HL-60 (cell line): ENCODE measurements at regions not wholly inside any gene's neighbourhood (a gene's known extent, or its start where the extent isn't known, plus 50 kb on each side); places are given as distances from the start of the nearest gene placed in this dataset.

Source experiments
- GABPA ChIP-seq: IDR thresholded peaks from 2 replicates; pipeline ENCODE4 v1.6.1; 2012; ENCODE audit warnings: low read depth
- POLR2AphosphoS5 ChIP-seq: IDR thresholded peaks from 2 replicates; pipeline ENCODE4 v1.6.1; 2012; ENCODE audit warnings: low read depth
- TF ChIP-seq, protein P1 (sequence below): IDR thresholded peaks from one replicate; pipeline ENCODE4 v1.5.1; 2011; ENCODE audit warnings: low read length, control low read depth, inconsistent platforms; ENCODE audit not compliant: insufficient read depth
- TF ChIP-seq, protein P2 (sequence below): IDR thresholded peaks from 2 replicates; pipeline ENCODE4 v1.6.1; 2012; ENCODE audit warnings: low read depth; ENCODE audit not compliant: insufficient replicate concordance

DNA sequence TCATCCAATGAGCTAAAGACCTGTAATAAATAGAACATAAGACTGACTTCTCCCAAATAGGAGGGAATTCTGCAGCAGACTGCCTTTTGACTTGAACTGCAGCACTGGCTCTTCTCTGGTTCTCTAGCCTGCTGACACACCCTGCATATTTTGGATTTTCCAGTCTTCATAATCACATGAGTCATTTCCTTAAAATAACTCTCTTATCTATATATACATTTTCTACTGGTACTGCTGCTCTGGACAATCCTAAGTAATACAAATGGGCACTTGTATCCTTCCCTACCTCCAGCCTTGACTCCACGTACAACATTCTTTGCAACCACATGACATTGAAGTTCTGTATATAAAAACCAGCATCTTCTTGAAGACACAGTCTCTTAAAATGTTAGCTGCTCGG is 429.4 kb upstream of the TMPRSS15 start:
- TF ChIP-seq, protein P1, sequence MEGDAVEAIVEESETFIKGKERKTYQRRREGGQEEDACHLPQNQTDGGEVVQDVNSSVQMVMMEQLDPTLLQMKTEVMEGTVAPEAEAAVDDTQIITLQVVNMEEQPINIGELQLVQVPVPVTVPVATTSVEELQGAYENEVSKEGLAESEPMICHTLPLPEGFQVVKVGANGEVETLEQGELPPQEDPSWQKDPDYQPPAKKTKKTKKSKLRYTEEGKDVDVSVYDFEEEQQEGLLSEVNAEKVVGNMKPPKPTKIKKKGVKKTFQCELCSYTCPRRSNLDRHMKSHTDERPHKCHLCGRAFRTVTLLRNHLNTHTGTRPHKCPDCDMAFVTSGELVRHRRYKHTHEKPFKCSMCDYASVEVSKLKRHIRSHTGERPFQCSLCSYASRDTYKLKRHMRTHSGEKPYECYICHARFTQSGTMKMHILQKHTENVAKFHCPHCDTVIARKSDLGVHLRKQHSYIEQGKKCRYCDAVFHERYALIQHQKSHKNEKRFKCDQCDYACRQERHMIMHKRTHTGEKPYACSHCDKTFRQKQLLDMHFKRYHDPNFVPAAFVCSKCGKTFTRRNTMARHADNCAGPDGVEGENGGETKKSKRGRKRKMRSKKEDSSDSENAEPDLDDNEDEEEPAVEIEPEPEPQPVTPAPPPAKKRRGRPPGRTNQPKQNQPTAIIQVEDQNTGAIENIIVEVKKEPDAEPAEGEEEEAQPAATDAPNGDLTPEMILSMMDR: no peak
- TF ChIP-seq POLR2AphosphoS5 (no peak), GABPA (no peak)
- TF ChIP-seq, protein P2, sequence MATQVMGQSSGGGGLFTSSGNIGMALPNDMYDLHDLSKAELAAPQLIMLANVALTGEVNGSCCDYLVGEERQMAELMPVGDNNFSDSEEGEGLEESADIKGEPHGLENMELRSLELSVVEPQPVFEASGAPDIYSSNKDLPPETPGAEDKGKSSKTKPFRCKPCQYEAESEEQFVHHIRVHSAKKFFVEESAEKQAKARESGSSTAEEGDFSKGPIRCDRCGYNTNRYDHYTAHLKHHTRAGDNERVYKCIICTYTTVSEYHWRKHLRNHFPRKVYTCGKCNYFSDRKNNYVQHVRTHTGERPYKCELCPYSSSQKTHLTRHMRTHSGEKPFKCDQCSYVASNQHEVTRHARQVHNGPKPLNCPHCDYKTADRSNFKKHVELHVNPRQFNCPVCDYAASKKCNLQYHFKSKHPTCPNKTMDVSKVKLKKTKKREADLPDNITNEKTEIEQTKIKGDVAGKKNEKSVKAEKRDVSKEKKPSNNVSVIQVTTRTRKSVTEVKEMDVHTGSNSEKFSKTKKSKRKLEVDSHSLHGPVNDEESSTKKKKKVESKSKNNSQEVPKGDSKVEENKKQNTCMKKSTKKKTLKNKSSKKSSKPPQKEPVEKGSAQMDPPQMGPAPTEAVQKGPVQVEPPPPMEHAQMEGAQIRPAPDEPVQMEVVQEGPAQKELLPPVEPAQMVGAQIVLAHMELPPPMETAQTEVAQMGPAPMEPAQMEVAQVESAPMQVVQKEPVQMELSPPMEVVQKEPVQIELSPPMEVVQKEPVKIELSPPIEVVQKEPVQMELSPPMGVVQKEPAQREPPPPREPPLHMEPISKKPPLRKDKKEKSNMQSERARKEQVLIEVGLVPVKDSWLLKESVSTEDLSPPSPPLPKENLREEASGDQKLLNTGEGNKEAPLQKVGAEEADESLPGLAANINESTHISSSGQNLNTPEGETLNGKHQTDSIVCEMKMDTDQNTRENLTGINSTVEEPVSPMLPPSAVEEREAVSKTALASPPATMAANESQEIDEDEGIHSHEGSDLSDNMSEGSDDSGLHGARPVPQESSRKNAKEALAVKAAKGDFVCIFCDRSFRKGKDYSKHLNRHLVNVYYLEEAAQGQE: no peak
